ENCODE measurements at regions not wholly inside any gene's neighbourhood (a gene's known extent, or its start where the extent isn't known, plus 50 kb on each side); places are given as distances from the start of the nearest gene placed in this dataset.
A peak's percentile ranks its signal among the peaks of the same experiment; 100 is the strongest.

GRCh38 chrX:124827258-124827845 lies 481.0 kb downstream of the SH2D1A start:
- DNase-seq: no peak

GRCh38 chrX:124829930-124830329 lies 483.6 kb downstream of the SH2D1A start:
- no peak for DNase-seq

GRCh38 chrX:124836786-124837185 lies 482.9 kb upstream of the TEX13C start:
- no peak for DNase-seq

GRCh38 chrX:124842205-124842604 lies 477.5 kb upstream of the TEX13C start:
- DNase-seq: no peak

GRCh38 chrX:124860736-124861135 lies 458.9 kb upstream of the TEX13C start:
- peak in 1 of 3 donors; percentile 16 for DNase-seq

GRCh38 chrX:124862301-124862700 lies 457.4 kb upstream of the TEX13C start:
- no peak for DNase-seq

GRCh38 chrX:124863303-124863702 lies 456.4 kb upstream of the TEX13C start:
- no peak for DNase-seq

- DNase-seq: no peak
Measured at GRCh38 chrX:124887572-124887971, 432.1 kb upstream of the TEX13C start.

- DNase-seq: no peak
Measured at GRCh38 chrX:124895947-124896346, 423.7 kb upstream of the TEX13C start.

GRCh38 chrX:124902953-124903352 lies 416.7 kb upstream of the TEX13C start:
- no peak for DNase-seq

GRCh38 chrX:124910611-124911010 lies 409.1 kb upstream of the TEX13C start:
- DNase-seq: peak in 2 of 3 donors; percentile 13 to 45

GRCh38 chrX:124917011-124917410 lies 402.7 kb upstream of the TEX13C start:
- no peak for DNase-seq

GRCh38 chrX:124925681-124926080 lies 394.0 kb upstream of the TEX13C start:
- DNase-seq: no peak

- no peak for DNase-seq
Measured at GRCh38 chrX:124931241-124931640, 388.4 kb upstream of the TEX13C start.

- no peak for DNase-seq
Measured at GRCh38 chrX:124931958-124932357, 387.7 kb upstream of the TEX13C start.

GRCh38 chrX:124938715-124939114 lies 381.0 kb upstream of the TEX13C start:
- DNase-seq: no peak

GRCh38 chrX:124940531-124940930 lies 379.1 kb upstream of the TEX13C start:
- DNase-seq: peak in 2 of 3 donors; percentile 1 to 14

- no peak for DNase-seq
Measured at GRCh38 chrX:124954402-124954801, 365.3 kb upstream of the TEX13C start.

GRCh38 chrX:124960454-124960853 lies 359.2 kb upstream of the TEX13C start:
- no peak for DNase-seq

- no peak for DNase-seq
Measured at GRCh38 chrX:124963717-124964116, 356.0 kb upstream of the TEX13C start, which contains the start of gene TENM1. TENM1 (minus strand) TSS chrX:124963817.

GRCh38 chrX:124975456-124975855 lies 344.2 kb upstream of the TEX13C start:
- DNase-seq: no peak

- DNase-seq: no peak
Measured at GRCh38 chrX:124981420-124981819, 338.3 kb upstream of the TEX13C start.

GRCh38 chrX:124984140-124984813 lies 335.4 kb upstream of the TEX13C start:
- no peak for DNase-seq

GRCh38 chrX:124986284-124986683 lies 333.4 kb upstream of the TEX13C start:
- no peak for DNase-seq
